Activated T-helper 1 cell treated with Interleukin-2 at 50 U/mL for 16 hours (primary cell): ENCODE measurements at regions not wholly inside any gene's neighbourhood (a gene's known extent, or its start where the extent isn't known, plus 50 kb on each side); places are given as distances from the start of the nearest gene placed in this dataset.

Experiments
- DNase-seq: peaks from one replicate; pipeline ENCODE4 v3.0.0-alpha.2; 2020; ENCODE audit warnings: low read depth

DNA sequence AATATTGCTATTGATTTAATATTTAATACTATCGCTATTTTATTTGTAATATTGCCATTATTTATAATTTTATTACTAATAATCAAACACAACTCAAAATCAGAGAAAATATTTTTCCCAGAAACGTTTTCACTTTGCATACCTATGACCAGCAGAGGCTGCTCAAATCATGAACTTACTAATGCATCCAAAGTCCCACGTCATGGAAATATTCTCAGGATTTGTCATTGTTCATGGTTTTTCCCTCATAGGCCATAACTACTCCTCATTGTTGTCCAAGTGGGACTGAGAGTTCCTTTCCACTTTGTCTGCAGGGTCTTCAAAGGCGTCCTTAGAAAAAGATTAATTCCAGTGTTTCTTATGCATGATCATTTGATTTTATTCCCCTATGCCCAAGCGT is 344.8 kb downstream of the THBS2 start:
- DNase-seq = no peak

- DNase-seq = no peak
Observed at GRCh38 chr6:168908166-168908565, 345.5 kb downstream of the THBS2 start.

DNA sequence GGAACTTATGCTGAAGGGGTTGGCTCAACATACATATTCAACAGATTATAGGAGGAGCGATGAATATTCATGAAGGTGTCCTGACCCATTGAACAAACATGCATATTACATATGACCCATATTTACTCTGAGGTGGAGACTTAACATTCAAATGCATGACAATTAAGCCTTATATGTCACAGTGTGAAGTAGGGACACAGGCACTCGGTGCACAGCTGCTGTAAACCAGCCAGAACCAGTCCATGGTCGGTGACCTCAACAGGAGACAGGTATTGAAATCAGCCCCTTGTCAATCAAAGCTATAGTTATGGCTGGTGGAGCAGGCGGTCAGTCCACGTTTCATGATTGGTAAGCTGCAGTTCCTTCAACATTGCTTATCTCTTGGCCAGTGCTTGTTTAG is 347.3 kb downstream of the THBS2 start:
- DNase-seq = no peak

GRCh38 chr6:168905451-168906090 is 348.1 kb downstream of the THBS2 start:
- no peak for DNase-seq

DNA sequence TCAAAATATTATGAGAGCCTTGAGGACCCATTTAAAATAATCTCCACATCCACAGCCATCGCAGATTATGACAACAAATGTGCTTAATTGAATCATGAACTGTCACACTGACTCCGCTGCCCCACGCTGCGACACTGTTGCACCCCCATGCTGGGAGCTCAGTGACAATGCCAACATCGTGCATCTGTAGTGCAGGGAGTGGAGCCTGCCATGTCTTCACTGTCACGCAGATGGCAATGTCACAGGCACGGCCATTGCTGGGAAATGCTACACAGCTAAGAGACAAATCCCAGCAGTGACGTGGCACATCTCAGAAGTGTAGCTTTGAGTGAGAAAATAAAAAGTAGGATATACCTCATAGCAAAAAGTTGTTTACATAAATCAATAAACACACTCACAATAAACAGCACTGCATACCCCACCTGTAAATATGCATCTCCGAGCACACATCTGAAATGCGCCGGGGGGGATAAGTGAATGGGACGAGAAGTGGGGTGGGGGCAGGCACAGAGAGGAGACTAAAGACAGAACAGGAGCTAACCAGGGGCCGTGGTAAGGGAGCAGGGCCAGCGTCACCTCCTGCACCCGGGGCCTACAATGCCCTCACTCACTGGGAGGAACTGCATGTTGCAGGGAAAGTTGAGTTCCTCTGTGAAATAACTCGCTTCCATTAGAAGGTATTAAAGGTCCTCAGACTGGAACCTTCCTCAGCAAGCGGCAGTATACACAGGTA is 349.9 kb downstream of the THBS2 start:
- DNase-seq = no peak

DNA sequence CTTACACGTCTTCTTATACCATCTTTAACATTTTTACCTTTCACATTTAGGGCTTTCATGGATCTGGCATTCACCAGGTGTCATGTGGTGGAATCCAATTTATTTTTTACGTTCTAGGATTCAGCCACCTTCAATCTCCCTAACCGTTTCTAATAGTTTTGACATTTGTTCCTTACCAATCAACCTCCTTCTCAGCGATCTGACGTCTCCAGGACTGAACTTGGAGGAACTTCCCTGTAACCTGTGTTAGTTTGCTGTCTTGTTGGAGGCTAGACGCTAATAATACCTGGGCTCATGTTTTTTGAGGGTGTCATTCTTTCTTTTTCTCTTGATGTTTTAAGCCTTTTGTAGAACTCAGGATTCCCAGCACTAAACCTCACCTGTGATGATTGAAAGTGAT is 351.6 kb downstream of the THBS2 start:
- DNase-seq = no peak

GRCh38 chr6:168901076-168901475 is 352.6 kb downstream of the THBS2 start:
- DNase-seq = no peak

DNA sequence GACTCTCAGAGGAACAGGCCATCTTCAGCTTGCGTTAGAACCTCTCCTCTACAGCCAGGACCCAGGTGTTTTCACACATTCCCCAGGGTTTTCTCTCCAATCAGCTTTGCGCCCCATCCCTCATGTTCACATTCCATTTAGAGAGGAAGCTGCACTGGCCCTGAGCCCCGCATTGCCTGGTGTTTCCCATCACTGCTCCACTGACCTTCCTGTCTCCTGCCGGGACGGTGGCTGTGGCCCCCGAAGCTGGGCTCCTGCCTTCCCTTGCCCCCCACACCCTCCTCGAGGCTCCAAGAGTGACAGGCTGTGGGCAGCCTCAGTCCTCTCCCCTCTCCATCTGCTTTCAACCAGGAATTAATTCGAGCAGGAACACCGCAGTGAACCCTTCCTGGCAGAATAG is 357.3 kb downstream of the THBS2 start:
- no peak for DNase-seq

- DNase-seq = peak; percentile 62
Observed at GRCh38 chr6:168895102-168895812, 358.4 kb downstream of the THBS2 start.

DNA sequence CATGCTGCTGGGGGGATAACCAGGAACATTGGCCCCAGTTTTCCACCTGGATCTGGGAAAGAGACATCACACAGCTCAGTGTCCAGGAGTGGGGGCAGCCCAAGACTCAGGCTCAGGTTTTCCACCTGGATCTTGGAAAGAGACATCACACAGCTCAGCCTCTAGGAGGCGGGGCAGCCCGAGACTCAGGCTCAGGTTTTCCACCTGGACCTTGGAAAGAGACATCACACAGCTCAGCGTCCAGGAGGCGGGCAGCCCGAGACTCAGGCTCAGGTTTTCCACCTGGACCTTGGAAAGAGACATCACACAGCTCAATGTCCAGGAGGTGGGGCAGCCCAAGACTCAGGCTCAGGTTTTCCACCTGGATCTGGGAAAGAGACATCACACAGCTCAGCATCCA is 361.6 kb downstream of the THBS2 start:
- no peak for DNase-seq

GRCh38 chr6:168890981-168891365 is 362.7 kb downstream of the THBS2 start:
- no peak for DNase-seq

DNA sequence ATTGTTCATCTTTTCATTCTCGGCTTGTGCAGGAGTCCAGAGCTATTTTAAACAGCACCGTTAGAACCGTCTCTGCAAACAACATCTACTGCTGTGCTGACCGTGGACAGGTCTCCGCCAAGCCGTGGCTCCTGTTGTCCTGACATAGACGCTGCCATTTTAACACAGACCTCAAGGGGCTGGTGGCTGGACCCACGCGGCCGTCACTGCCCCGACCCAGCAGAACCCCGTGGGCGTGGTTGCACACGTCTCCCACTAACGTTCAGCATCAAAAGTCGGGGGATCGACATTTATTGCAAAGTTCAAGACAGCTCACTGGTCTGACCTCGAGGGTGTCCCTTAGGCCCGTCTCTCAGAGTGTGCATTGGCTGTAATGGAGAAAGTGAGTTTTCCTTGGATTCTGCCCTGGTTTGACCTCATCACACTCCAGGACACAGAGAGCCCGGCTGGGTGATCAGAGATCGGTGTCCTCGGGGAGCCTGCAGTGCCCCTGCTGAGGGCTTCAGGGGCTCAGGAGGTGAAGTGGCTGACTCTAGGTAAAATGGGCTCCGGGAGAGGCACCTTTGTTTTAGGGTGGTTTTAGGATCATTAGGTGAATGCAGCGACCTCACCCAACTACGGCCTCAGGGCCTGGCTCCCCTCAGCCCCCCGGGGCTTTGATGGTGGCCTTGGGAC is 363.2 kb downstream of the THBS2 start:
- no peak for DNase-seq

DNA sequence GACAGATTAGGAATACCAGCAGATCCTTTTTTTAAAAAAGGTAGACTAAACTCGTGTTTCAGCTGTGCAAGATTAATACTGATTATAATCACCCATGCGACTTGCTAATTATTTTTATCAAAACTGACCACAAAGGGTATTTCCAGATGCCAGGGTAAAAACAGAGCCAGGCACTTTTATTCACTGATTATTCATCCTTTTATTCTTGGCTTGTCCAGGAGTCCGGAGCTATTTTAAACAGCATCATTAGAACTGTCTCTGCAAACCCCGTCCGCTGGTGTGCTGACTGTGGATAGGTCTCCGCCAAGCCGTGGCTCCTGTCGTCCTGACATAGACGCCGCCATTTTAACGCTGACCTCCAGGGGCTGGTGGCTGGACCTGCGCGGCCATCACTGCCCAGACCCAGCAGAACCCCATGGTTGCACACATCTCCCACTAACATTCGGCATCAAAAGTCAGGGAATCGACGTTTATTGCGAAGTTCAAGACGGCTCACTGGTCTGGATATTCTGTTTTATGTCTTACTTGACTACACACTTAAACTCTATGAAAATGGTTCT is 364.8 kb downstream of the THBS2 start:
- no peak for DNase-seq

DNA sequence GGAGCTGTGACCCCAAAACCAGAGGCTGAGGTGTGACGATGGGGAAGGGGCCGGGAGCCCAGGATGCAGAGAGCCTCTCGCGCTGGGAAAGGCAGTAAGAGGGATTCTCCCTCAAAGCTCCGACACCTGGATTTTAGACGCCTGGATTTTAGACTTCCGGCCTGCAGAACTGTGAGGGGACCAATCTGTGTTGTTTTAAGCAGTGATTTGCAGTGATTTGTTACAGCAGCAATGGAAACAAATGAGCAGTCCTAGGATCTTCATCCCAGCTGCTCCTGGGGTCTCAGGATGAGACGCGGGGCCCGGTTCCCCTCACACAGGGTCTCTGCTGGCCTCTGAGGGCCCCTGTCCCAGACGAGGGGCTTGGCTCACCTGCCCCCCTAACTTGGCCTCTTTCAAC is 365.5 kb downstream of the THBS2 start:
- no peak for DNase-seq

- no peak for DNase-seq
Observed at GRCh38 chr6:168887621-168888020, 366.0 kb downstream of the THBS2 start.

GRCh38 chr6:168886964-168887363 is 366.7 kb downstream of the THBS2 start:
- DNase-seq = no peak

- no peak for DNase-seq
Observed at GRCh38 chr6:168885751-168886742, 367.6 kb downstream of the THBS2 start.

GRCh38 chr6:168885196-168885595 is 368.4 kb downstream of the THBS2 start:
- no peak for DNase-seq

DNA sequence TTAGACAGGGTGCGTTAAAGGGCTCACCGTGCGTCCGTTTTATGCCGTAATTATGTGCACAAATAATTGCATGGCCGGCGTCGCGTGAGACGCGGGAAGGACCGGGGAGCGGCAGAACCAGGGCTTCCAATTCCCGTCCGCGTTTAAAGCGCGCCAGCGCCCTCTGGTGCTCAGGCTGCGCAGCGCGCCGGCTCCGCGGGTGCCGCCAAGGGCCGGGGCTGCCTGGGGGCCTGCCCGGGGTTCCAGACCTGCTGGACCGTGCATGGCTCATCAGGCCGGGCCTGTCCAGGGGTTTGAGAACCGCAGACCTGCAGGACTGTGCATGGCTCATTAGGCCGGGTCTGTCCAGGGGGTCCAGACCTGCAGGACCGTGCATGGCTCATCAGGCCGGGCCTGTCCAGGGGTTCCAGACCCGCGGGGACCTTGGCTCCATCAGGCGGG is 369.0 kb downstream of the THBS2 start:
- peak; percentile 72 for DNase-seq

- DNase-seq = peak; percentile 21
Observed at GRCh38 chr6:168884050-168884645, 369.5 kb downstream of the THBS2 start.
